ENCODE measurements at regions not wholly inside any gene's neighbourhood (a gene's known extent, or its start where the extent isn't known, plus 50 kb on each side); places are given as distances from the start of the nearest gene placed in this dataset.

DNA sequence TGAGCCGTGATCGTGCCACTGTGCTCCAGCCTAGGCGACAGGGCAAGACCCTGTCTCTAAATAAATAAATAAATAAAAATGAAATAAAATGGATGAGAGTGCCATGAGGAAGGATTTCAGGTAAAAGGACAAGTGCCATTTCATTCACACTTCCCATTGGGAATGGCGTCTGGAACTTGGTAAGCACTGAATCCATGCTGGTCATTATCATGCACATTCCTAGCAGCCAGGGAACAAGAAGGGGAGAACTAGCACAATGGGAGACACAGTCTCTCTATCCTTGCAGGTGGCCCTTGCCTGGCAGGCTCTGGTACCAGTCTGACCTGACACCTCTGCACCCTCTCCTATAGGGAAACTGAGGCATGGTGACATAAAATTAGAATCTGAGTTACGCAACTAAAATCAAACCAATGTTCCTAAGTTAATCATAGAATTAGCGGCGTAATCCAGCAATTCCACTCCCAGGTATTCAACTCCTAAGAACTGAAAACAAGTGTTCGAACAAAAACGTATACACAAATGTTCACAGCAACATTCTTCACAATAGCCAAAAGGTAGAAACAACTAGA, 70.8 kb upstream of the MFGE8 start:
- no peaks in the 10 kb centered on the region for H3K9me3 ChIP-seq (ENCODE audit: control insufficient read depth, low read depth, low read length)

DNA sequence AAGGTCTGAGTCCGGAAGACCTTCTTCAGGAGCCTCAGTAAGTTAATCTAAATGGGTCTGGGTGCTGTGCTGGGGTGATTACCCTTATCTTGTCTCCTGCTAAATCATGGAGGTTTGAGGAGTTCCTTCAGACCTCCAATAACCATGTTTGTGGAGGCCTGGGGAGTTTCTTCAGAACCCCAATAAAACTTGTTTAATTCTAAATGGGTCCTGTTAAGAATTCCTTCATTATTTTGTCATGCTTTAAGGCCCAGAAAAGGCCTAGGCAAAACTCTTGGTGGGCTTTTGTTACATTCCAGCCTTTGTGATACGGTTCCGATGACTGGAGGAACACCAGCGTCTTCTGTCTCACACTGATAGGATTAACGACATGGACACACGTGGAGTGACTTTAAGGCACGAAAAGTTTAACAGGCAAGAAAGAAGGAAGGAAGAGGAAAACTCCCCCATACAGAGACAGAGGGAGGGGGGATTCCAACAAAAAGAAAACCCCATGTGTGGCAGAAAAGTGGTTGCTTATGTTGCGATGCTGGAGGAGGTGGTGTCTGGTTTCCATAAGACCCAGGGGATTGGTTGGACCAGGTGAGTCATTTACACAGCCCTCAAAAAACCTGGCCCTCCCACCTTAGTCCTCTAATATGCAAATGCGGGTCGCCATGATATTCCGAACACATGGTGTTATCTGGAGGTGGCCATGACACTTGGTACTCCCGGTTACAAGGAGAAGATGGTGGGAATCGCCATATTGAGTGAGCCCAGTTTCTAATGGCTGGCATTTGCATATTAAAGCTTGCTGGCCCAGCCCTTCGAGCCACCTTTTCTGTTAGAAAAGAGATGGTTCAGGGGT, 72.6 kb upstream of the MFGE8 start:
- H3K9me3 ChIP-seq (ENCODE audit: control insufficient read depth, low read depth, low read length): no peaks in the 10 kb centered on the region
- H3K79me2 ChIP-seq (ENCODE audit: control insufficient read depth, insufficient read depth, low read length): no peaks in the 10 kb centered on the region
- DNase-seq (ENCODE audit: low read depth, low spot score) (no peak), FAIRE-seq (no peak)
- no peaks in the 10 kb centered on the region for H3K36me3 ChIP-seq (ENCODE audit: control insufficient read depth in 2 of 2, extremely low read depth in 1 of 2, insufficient read depth in 2 of 2, low read length in 2 of 2)
- no peaks in the 10 kb centered on the region for H3K4me1 ChIP-seq (ENCODE audit: control insufficient read depth, extremely low read depth, insufficient read depth, low read length)
- dilution Hi-C loops (cut with MboI; ENCODE audit: extremely low pct_ligation_motif_present, low sequenced_read_pairs): no loop called here
- no peak overlapping the region for H3K27ac ChIP-seq (ENCODE audit: control insufficient read depth, insufficient read depth, low read length)
- no peak overlapping the region for H3K9ac ChIP-seq (ENCODE audit: control insufficient read depth, extremely low read depth, insufficient read depth, low read length)
- TF ChIP-seq, protein P1, sequence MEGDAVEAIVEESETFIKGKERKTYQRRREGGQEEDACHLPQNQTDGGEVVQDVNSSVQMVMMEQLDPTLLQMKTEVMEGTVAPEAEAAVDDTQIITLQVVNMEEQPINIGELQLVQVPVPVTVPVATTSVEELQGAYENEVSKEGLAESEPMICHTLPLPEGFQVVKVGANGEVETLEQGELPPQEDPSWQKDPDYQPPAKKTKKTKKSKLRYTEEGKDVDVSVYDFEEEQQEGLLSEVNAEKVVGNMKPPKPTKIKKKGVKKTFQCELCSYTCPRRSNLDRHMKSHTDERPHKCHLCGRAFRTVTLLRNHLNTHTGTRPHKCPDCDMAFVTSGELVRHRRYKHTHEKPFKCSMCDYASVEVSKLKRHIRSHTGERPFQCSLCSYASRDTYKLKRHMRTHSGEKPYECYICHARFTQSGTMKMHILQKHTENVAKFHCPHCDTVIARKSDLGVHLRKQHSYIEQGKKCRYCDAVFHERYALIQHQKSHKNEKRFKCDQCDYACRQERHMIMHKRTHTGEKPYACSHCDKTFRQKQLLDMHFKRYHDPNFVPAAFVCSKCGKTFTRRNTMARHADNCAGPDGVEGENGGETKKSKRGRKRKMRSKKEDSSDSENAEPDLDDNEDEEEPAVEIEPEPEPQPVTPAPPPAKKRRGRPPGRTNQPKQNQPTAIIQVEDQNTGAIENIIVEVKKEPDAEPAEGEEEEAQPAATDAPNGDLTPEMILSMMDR (optimal IDR thresholded peaks at IDR 0.05 in 1 of 3, IDR thresholded peaks at IDR 0.05 in 1 of 3, conservative IDR thresholded peaks at IDR 0.05 in 1 of 3; ENCODE audit: extremely low read depth in 1 of 3, insufficient read depth in 2 of 3, low read length in 3 of 3): no peak
- TF ChIP-seq EZH2 (IDR thresholded peaks at IDR 0.05; ENCODE audit: low read length): no peak
- no peak overlapping the region for H3K4me3 ChIP-seq (ENCODE audit: control insufficient read depth in 2 of 3, extremely low read depth in 1 of 3, insufficient read depth in 2 of 3, low read depth in 1 of 3, low read length in 3 of 3)
- no peaks in the 10 kb centered on the region for H3K9me1 ChIP-seq (ENCODE audit: control insufficient read depth, extremely low read depth, insufficient read depth, low read length)
- no peaks in the 10 kb centered on the region for H3K27me3 ChIP-seq (ENCODE audit: control insufficient read depth, extremely low read depth, insufficient read depth, low read length)
- H2AFZ ChIP-seq (ENCODE audit: control insufficient read depth, low read length): no peak overlapping the region
- no peaks in the 10 kb centered on the region for H4K20me1 ChIP-seq (ENCODE audit: control insufficient read depth, extremely low read depth, insufficient read depth, low read length)
- H3K4me2 ChIP-seq (ENCODE audit: control insufficient read depth, extremely low read depth, insufficient read depth, low read depth, low read length): no peak overlapping the region

More for the DNA sequence above, 70.8 kb upstream of the MFGE8 start:
- Histone ChIP-seq H3K27me3 (ENCODE audit: control insufficient read depth, extremely low read depth, insufficient read depth, low read length) (no peaks in the 10 kb centered on the region), H2AFZ (ENCODE audit: control insufficient read depth, low read length) (no peak overlapping the region), H3K36me3 (ENCODE audit: control insufficient read depth in 2 of 2, extremely low read depth in 1 of 2, insufficient read depth in 2 of 2, low read length in 2 of 2) (no peaks in the 10 kb centered on the region), H3K4me2 (ENCODE audit: control insufficient read depth, extremely low read depth, insufficient read depth, low read depth, low read length) (no peak overlapping the region), H3K4me1 (ENCODE audit: control insufficient read depth, extremely low read depth, insufficient read depth, low read length) (no peaks in the 10 kb centered on the region), H3K27ac (ENCODE audit: control insufficient read depth, insufficient read depth, low read length) (no peak overlapping the region), H3K9ac (ENCODE audit: control insufficient read depth, extremely low read depth, insufficient read depth, low read length) (no peak overlapping the region), H3K9me1 (ENCODE audit: control insufficient read depth, extremely low read depth, insufficient read depth, low read length) (no peaks in the 10 kb centered on the region), H3K79me2 (ENCODE audit: control insufficient read depth, insufficient read depth, low read length) (no peaks in the 10 kb centered on the region), H3K4me3 (ENCODE audit: control insufficient read depth in 2 of 3, extremely low read depth in 1 of 3, insufficient read depth in 2 of 3, low read depth in 1 of 3, low read length in 3 of 3) (no peak overlapping the region), H4K20me1 (ENCODE audit: control insufficient read depth, extremely low read depth, insufficient read depth, low read length) (no peaks in the 10 kb centered on the region)
- no peak for TF ChIP-seq EZH2 (IDR thresholded peaks at IDR 0.05; ENCODE audit: low read length)
- TF ChIP-seq, protein P1 (optimal IDR thresholded peaks at IDR 0.05 in 1 of 3, IDR thresholded peaks at IDR 0.05 in 1 of 3, conservative IDR thresholded peaks at IDR 0.05 in 1 of 3; ENCODE audit: extremely low read depth in 1 of 3, insufficient read depth in 2 of 3, low read length in 3 of 3): no peak
- dilution Hi-C loops (cut with MboI; ENCODE audit: extremely low pct_ligation_motif_present, low sequenced_read_pairs): no loop called here
- DNase-seq (ENCODE audit: low read depth, low spot score) (no peak), FAIRE-seq (no peak)

Measured in keratinocyte (primary cell).